Central memory CD4-positive, alpha-beta T cell (primary cell): ENCODE measurements at regions not wholly inside any gene's neighbourhood (a gene's known extent, or its start where the extent isn't known, plus 50 kb on each side); places are given as distances from the start of the nearest gene placed in this dataset.
A peak's percentile ranks its signal among the peaks of the same experiment; 100 is the strongest.
"Not testable (repeated sequence)": the region's sequence is repeated elsewhere in the genome, so short reads cannot be mapped to it uniquely, and the experiment has no call there.

Experiments
- DNase-seq: peaks from one replicate; pipeline ENCODE4 v3.0.0; 2022

GRCh38 chr15:62218841-62219240, 53.8 kb upstream of the C2CD4B start:
- no peak for DNase-seq

GRCh38 chr15:62219799-62220198, 54.7 kb upstream of the C2CD4B start:
- no peak for DNase-seq

- no peak for DNase-seq
Measured at GRCh38 chr15:62223020-62223419, 57.9 kb upstream of the C2CD4B start.

- DNase-seq = no peak
Measured at GRCh38 chr15:62228604-62229003, 63.5 kb upstream of the C2CD4B start.

GRCh38 chr15:62231856-62232255, 66.8 kb upstream of the C2CD4B start:
- no peak for DNase-seq

- no peak for DNase-seq
Measured at GRCh38 chr15:62240121-62241096, 75.3 kb upstream of the C2CD4B start.

- no peak for DNase-seq
Measured at GRCh38 chr15:62241135-62241770, 76.2 kb upstream of the C2CD4B start.

- DNase-seq = no peak
Measured at GRCh38 chr15:62242999-62243398, 77.9 kb upstream of the C2CD4B start.

GRCh38 chr15:62244762-62245161, 79.7 kb upstream of the C2CD4B start:
- DNase-seq = no peak

GRCh38 chr15:62248277-62248984, 83.3 kb upstream of the C2CD4B start:
- DNase-seq = no peak

GRCh38 chr15:62249501-62249900, 84.4 kb upstream of the C2CD4B start:
- no peak for DNase-seq

GRCh38 chr15:62250186-62250585, 85.1 kb upstream of the C2CD4B start:
- no peak for DNase-seq

- no peak for DNase-seq
Measured at GRCh38 chr15:62250978-62251377, 85.9 kb upstream of the C2CD4B start.

GRCh38 chr15:62253294-62253693, 88.2 kb upstream of the C2CD4B start:
- no peak for DNase-seq

- peak; percentile 44 for DNase-seq
Measured at GRCh38 chr15:62254137-62254934, 89.3 kb upstream of the C2CD4B start.

- not testable (repeated sequence) for DNase-seq
Measured at GRCh38 chr15:62256430-62256829, 91.3 kb upstream of the C2CD4B start.

GRCh38 chr15:62257996-62258521, 93.0 kb upstream of the C2CD4B start:
- no peak for DNase-seq

GRCh38 chr15:62262305-62262941, 97.3 kb upstream of the C2CD4B start:
- DNase-seq = no peak

GRCh38 chr15:62264196-62264595, 99.1 kb upstream of the C2CD4B start:
- no peak for DNase-seq

GRCh38 chr15:62269504-62269903, 104.4 kb upstream of the C2CD4B start:
- DNase-seq = no peak

GRCh38 chr15:62270216-62270921, 105.3 kb upstream of the C2CD4B start:
- DNase-seq = no peak
